ENCODE measurements at regions not wholly inside any gene's neighbourhood (a gene's known extent, or its start where the extent isn't known, plus 50 kb on each side); places are given as distances from the start of the nearest gene placed in this dataset.

GRCh38 chr18:42179542-42180121 lies 224.6 kb downstream of the PIK3C3 start:
- DNase-seq (ENCODE audit: low spot score in 2 of 2) (no peak), ATAC-seq (no peak)
- H3K9me3 Mint-ChIP-seq, result no peaks in the 10 kb centered on the region
- no peaks in the 10 kb centered on the region for H3K4me1 Mint-ChIP-seq
- H3K4me3 Mint-ChIP-seq, result no peak overlapping the region
- no peaks in the 10 kb centered on the region for H3K36me3 Mint-ChIP-seq
- no peak overlapping the region for H3K27ac Mint-ChIP-seq

- no peaks in the 10 kb centered on the region for H3K9me3 Mint-ChIP-seq
- no peak overlapping the region for H3K4me3 Mint-ChIP-seq
- no peaks in the 10 kb centered on the region for H3K36me3 Mint-ChIP-seq
- ATAC-seq (no peak), DNase-seq (ENCODE audit: low spot score in 2 of 2) (no peak)
- no peaks in the 10 kb centered on the region for H3K4me1 Mint-ChIP-seq
- no peak overlapping the region for H3K27ac Mint-ChIP-seq
Measured at GRCh38 chr18:42181474-42181873, 226.4 kb downstream of the PIK3C3 start.

- Mint-ChIP-seq H3K4me3 (no peak overlapping the region), H3K9me3 (no peaks in the 10 kb centered on the region), H3K4me1 (no peaks in the 10 kb centered on the region), H3K27ac (no peak overlapping the region), H3K36me3 (no peaks in the 10 kb centered on the region)
- ATAC-seq (no peak), DNase-seq (ENCODE audit: low spot score in 2 of 2) (no peak)
Measured at GRCh38 chr18:42182728-42183700, 228.0 kb downstream of the PIK3C3 start.

- Mint-ChIP-seq H3K27ac (no peak overlapping the region), H3K4me3 (no peak overlapping the region), H3K9me3 (no peaks in the 10 kb centered on the region), H3K4me1 (no peaks in the 10 kb centered on the region), H3K36me3 (no peaks in the 10 kb centered on the region)
- ATAC-seq (no peak), DNase-seq (ENCODE audit: low spot score in 2 of 2) (no peak)
Measured at GRCh38 chr18:42183746-42184145, 228.7 kb downstream of the PIK3C3 start.

- Mint-ChIP-seq H3K9me3 (peaks cover 4% of the 10 kb centered on the region), H3K27ac (no peak overlapping the region), H3K4me3 (no peak overlapping the region), H3K36me3 (no peaks in the 10 kb centered on the region), H3K4me1 (no peaks in the 10 kb centered on the region)
- ATAC-seq, result no peak
- no peak for DNase-seq (ENCODE audit: low spot score in 2 of 2)
Measured at GRCh38 chr18:42184685-42185477, 229.8 kb downstream of the PIK3C3 start.

- ATAC-seq (no peak), DNase-seq (ENCODE audit: low spot score in 2 of 2) (no peak)
- Mint-ChIP-seq H3K9me3 (peaks cover 4% of the 10 kb centered on the region), H3K4me3 (no peak overlapping the region), H3K27ac (no peak overlapping the region), H3K36me3 (no peaks in the 10 kb centered on the region), H3K4me1 (no peaks in the 10 kb centered on the region)
Measured at GRCh38 chr18:42185486-42185885, 230.5 kb downstream of the PIK3C3 start.

- no peaks in the 10 kb centered on the region for H3K36me3 Mint-ChIP-seq
Measured at GRCh38 chr18:42187611-42188380, 232.8 kb downstream of the PIK3C3 start.

GRCh38 chr18:42190643-42191042 lies 235.6 kb downstream of the PIK3C3 start:
- ATAC-seq, result no peak
- DNase-seq (ENCODE audit: low spot score in 2 of 2), result no peak
- Mint-ChIP-seq H3K27ac (no peak overlapping the region), H3K9me3 (peaks cover 4% of the 10 kb centered on the region), H3K4me3 (no peak overlapping the region), H3K4me1 (no peaks in the 10 kb centered on the region), H3K36me3 (no peaks in the 10 kb centered on the region)

More at GRCh38 chr18:42187611-42188380, 232.8 kb downstream of the PIK3C3 start:
- no peak overlapping the region for H3K27ac Mint-ChIP-seq
- no peak for ATAC-seq
- DNase-seq (ENCODE audit: low spot score in 2 of 2), result no peak
- peaks cover 4% of the 10 kb centered on the region for H3K9me3 Mint-ChIP-seq
- H3K4me1 Mint-ChIP-seq, result no peaks in the 10 kb centered on the region
- H3K4me3 Mint-ChIP-seq, result no peak overlapping the region

- H3K9me3 Mint-ChIP-seq, result peaks cover 4% of the 10 kb centered on the region
- no peaks in the 10 kb centered on the region for H3K36me3 Mint-ChIP-seq
- DNase-seq (ENCODE audit: low spot score in 2 of 2) (no peak), ATAC-seq (no peak)
- H3K4me3 Mint-ChIP-seq, result no peak overlapping the region
- no peak overlapping the region for H3K27ac Mint-ChIP-seq
- H3K4me1 Mint-ChIP-seq, result no peaks in the 10 kb centered on the region
Measured at GRCh38 chr18:42192251-42193248, 237.5 kb downstream of the PIK3C3 start.

GRCh38 chr18:42196651-42197050 lies 241.6 kb downstream of the PIK3C3 start:
- Mint-ChIP-seq H3K4me1 (no peaks in the 10 kb centered on the region), H3K9me3 (no peaks in the 10 kb centered on the region), H3K4me3 (no peak overlapping the region), H3K27ac (no peak overlapping the region), H3K36me3 (no peaks in the 10 kb centered on the region)
- ATAC-seq, result no peak
- DNase-seq (ENCODE audit: low spot score in 2 of 2), result no peak

- H3K27ac Mint-ChIP-seq, result no peak overlapping the region
- H3K9me3 Mint-ChIP-seq, result no peaks in the 10 kb centered on the region
- no peak overlapping the region for H3K4me3 Mint-ChIP-seq
- no peaks in the 10 kb centered on the region for H3K4me1 Mint-ChIP-seq
- DNase-seq (ENCODE audit: low spot score in 2 of 2) (no peak), ATAC-seq (no peak)
- H3K36me3 Mint-ChIP-seq, result no peaks in the 10 kb centered on the region
Measured at GRCh38 chr18:42201137-42201536, 246.1 kb downstream of the PIK3C3 start.

GRCh38 chr18:42211201-42211600 lies 256.2 kb downstream of the PIK3C3 start:
- no peak for DNase-seq (ENCODE audit: low spot score in 2 of 2)
- no peak overlapping the region for H3K27ac Mint-ChIP-seq
- H3K4me3 Mint-ChIP-seq, result no peak overlapping the region

GRCh38 chr18:42222557-42222956 lies 267.5 kb downstream of the PIK3C3 start:
- Mint-ChIP-seq H3K27ac (no peak overlapping the region), H3K4me3 (no peak overlapping the region), H3K4me1 (no peaks in the 10 kb centered on the region), H3K36me3 (no peaks in the 10 kb centered on the region), H3K9me3 (no peaks in the 10 kb centered on the region)
- ATAC-seq (no peak), DNase-seq (ENCODE audit: low spot score in 2 of 2) (no peak)

More at GRCh38 chr18:42211201-42211600, 256.2 kb downstream of the PIK3C3 start:
- Mint-ChIP-seq H3K36me3 (no peaks in the 10 kb centered on the region), H3K4me1 (no peaks in the 10 kb centered on the region), H3K9me3 (peaks cover 6% of the 10 kb centered on the region)
- no peak for ATAC-seq

- DNase-seq (ENCODE audit: low spot score in 2 of 2) (no peak), ATAC-seq (no peak)
- Mint-ChIP-seq H3K4me1 (no peaks in the 10 kb centered on the region), H3K4me3 (no peak overlapping the region), H3K9me3 (no peaks in the 10 kb centered on the region), H3K27ac (no peak overlapping the region), H3K36me3 (no peaks in the 10 kb centered on the region)
Measured at GRCh38 chr18:42228581-42228980, 273.5 kb downstream of the PIK3C3 start.

Data from stimulated activated effector memory CD8-positive, alpha-beta T cell treated with anti-CD3 and anti-CD28 coated beads, Interleukin-12 subunit alpha, Interleukin-12 subunit beta, amount 100 ng/mL, for 72 hours (primary cell).